ENCODE measurements at regions not wholly inside any gene's neighbourhood (a gene's known extent, or its start where the extent isn't known, plus 50 kb on each side); places are given as distances from the start of the nearest gene placed in this dataset.

- no peak for DNase-seq
Measured at GRCh38 chr5:2257326-2258244, 374.9 kb upstream of the IRX4 start.

- no peak for DNase-seq
Measured at GRCh38 chr5:2256691-2257280, 374.1 kb upstream of the IRX4 start.

GRCh38 chr5:2255915-2256690, 373.4 kb upstream of the IRX4 start:
- DNase-seq, result no peak

GRCh38 chr5:2254880-2255750, 372.4 kb upstream of the IRX4 start:
- no peak for DNase-seq

- no peak for DNase-seq
Measured at GRCh38 chr5:2254406-2254805, 371.7 kb upstream of the IRX4 start.

- DNase-seq, result no peak
Measured at GRCh38 chr5:2253040-2253975, 370.6 kb upstream of the IRX4 start.

- no peak for DNase-seq
Measured at GRCh38 chr5:2251751-2252150, 369.0 kb upstream of the IRX4 start.

- DNase-seq, result no peak
Measured at GRCh38 chr5:2251298-2251697, 368.6 kb upstream of the IRX4 start.

- DNase-seq, result no peak
Measured at GRCh38 chr5:2250365-2250950, 367.7 kb upstream of the IRX4 start.

GRCh38 chr5:2249442-2249841, 366.7 kb upstream of the IRX4 start:
- no peak for DNase-seq

GRCh38 chr5:2249026-2249425, 366.3 kb upstream of the IRX4 start:
- DNase-seq, result no peak

- DNase-seq, result no peak
Measured at GRCh38 chr5:2242539-2242938, 359.8 kb upstream of the IRX4 start.

- no peak for DNase-seq
Measured at GRCh38 chr5:2241842-2242241, 359.1 kb upstream of the IRX4 start.

GRCh38 chr5:2240118-2240904, 357.6 kb upstream of the IRX4 start:
- DNase-seq, result no peak

GRCh38 chr5:2239201-2239910, 356.6 kb upstream of the IRX4 start:
- no peak for DNase-seq

GRCh38 chr5:2238732-2239131, 356.0 kb upstream of the IRX4 start:
- DNase-seq, result no peak

- no peak for DNase-seq
Measured at GRCh38 chr5:2227433-2227832, 344.7 kb upstream of the IRX4 start.

GRCh38 chr5:2224689-2225088, 342.0 kb upstream of the IRX4 start:
- DNase-seq, result no peak

- no peak for DNase-seq
Measured at GRCh38 chr5:2223303-2223702, 340.6 kb upstream of the IRX4 start.
